ENCODE measurements at regions not wholly inside any gene's neighbourhood (a gene's known extent, or its start where the extent isn't known, plus 50 kb on each side); places are given as distances from the start of the nearest gene placed in this dataset.

GRCh38 chr1:57600424-57600823 lies 176.6 kb upstream of the DAB1 start:
- ATAC-seq (ENCODE audit: low read depth) (no peak), DNase-seq (no peak)
- no peaks in the 10 kb centered on the region for H3K4me1 ChIP-seq (ENCODE audit: control insufficient read depth in 2 of 2, insufficient read depth in 2 of 2, low read length in 2 of 2)
- no peak overlapping the region for H3K4me2 ChIP-seq (replicated peaks; ENCODE audit: low read depth, low read length, poor library complexity, severe bottlenecking)
- intact Hi-C loops (cut with micrococcal nuclease) = no loop called here
- Mint-ChIP-seq H3K9me3 (ENCODE audit: insufficient read depth) (no peaks in the 10 kb centered on the region), H3K4me3 (no peak overlapping the region), H3K27ac (no peak overlapping the region), H3K27me3 (peaks cover 6% of the 10 kb centered on the region), H3K4me1 (no peaks in the 10 kb centered on the region)
- 40% methylated on average over 1 of the region's 3 CpGs for WGBS (ENCODE audit: insufficient coverage)
- POLR2A ChIA-PET = no interaction called here
- H3K27ac ChIP-seq (ENCODE audit: low read length in 2 of 2) = no peak overlapping the region
- no peak overlapping the region for H3K4me3 ChIP-seq (ENCODE audit: control extremely low read depth in 1 of 5, extremely low read depth in 1 of 5, insufficient read depth in 1 of 5, low read depth in 2 of 5, low read length in 4 of 5)
- H3K9me3 ChIP-seq (ENCODE audit: control extremely low read depth in 1 of 3, control insufficient read depth in 2 of 3, insufficient read depth in 1 of 3, low read length in 2 of 3) = no peaks in the 10 kb centered on the region
- H3K36me3 ChIP-seq (replicated peaks in 1 of 2; ENCODE audit: control extremely low read depth in 1 of 2, control insufficient read depth in 1 of 2, extremely low read depth in 1 of 2, insufficient read depth in 2 of 2, low read length in 1 of 2) = no peaks in the 10 kb centered on the region
- TF ChIP-seq EZH2 (IDR thresholded peaks at IDR 0.05; ENCODE audit: borderline replicate concordance, insufficient read depth, low read depth, low read length, poor library complexity, severe bottlenecking) (no peak), CTCF (IDR thresholded peaks at IDR 0.05) (no peak)
- no peaks in the 10 kb centered on the region for H4K20me1 ChIP-seq (ENCODE audit: control insufficient read depth, insufficient read depth, low read length, poor library complexity, severe bottlenecking)
- H2AFZ ChIP-seq (ENCODE audit: insufficient read depth, low read depth, low read length, poor library complexity, severe bottlenecking) = no peak overlapping the region
- H3K9ac ChIP-seq (ENCODE audit: low read length) = no peak overlapping the region
- CTCF ChIA-PET = no interaction called here
- no peaks in the 10 kb centered on the region for H3K79me2 ChIP-seq (ENCODE audit: control insufficient read depth, insufficient read depth, low read length)
- H3K27me3 ChIP-seq (replicated peaks in 1 of 4; ENCODE audit: control extremely low read depth in 1 of 4, control insufficient read depth in 3 of 4, insufficient read depth in 4 of 4, low read length in 3 of 4) = no peaks in the 10 kb centered on the region

DNA sequence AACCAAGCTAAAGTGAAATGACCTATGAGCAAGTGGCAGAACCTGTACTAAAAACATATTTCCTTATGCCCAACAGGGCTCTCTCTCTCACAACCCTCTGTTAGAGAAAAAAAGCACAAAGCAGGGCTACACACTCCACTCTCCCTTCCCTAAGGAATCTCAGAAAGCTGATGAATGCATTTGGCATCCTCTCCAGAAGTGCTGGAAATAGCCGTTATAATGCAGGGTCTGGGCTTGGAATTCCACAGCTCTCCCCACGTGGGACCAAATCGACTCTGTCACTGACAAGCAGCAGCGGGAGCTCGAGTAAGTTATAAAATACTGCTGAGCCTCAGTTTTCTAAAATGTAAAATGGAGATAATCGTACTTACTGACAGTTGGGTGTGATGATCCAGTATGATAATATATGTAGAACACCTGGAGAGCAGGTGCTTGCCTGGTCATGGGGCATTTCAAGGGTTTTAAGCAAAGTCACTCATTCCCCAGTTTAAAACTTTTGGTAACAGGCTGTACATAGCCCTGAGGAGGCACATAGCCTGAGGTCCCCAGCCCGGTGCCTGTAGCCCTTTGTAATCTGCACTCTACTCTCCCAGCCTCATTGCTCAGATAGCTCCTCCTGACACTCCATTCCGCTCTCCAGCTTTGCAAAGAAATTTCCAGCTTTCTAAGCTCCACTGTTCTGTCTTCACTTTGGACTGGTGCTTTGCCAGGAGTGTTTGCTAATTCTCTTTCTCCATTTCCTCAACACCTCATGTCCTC lies 175.6 kb upstream of the DAB1 start:
- H3K27ac ChIP-seq (ENCODE audit: low read length in 2 of 2) = no peak overlapping the region
- ChIA-PET POLR2A (no interaction called here), CTCF (no interaction called here)
- H3K27me3 ChIP-seq (replicated peaks in 1 of 4; ENCODE audit: control extremely low read depth in 1 of 4, control insufficient read depth in 3 of 4, insufficient read depth in 4 of 4, low read length in 3 of 4) = no peaks in the 10 kb centered on the region
- no peak overlapping the region for H3K9ac ChIP-seq (ENCODE audit: low read length)
- no peaks in the 10 kb centered on the region for H3K9me3 Mint-ChIP-seq (ENCODE audit: insufficient read depth)
- no peak for ATAC-seq (ENCODE audit: low read depth)
- no peak for TF ChIP-seq EZH2 (IDR thresholded peaks at IDR 0.05; ENCODE audit: borderline replicate concordance, insufficient read depth, low read depth, low read length, poor library complexity, severe bottlenecking)
- TF ChIP-seq CTCF (IDR thresholded peaks at IDR 0.05) = no peak
- H3K4me3 ChIP-seq (ENCODE audit: control extremely low read depth in 1 of 5, extremely low read depth in 1 of 5, insufficient read depth in 1 of 5, low read depth in 2 of 5, low read length in 4 of 5) = no peak overlapping the region
- DNase-seq = no peak
- H3K27me3 Mint-ChIP-seq = peaks cover 6% of the 10 kb centered on the region
- 71% methylated on average over 8 of the region's 8 CpGs for WGBS (ENCODE audit: insufficient coverage)
- H3K9me3 ChIP-seq (ENCODE audit: control extremely low read depth in 1 of 3, control insufficient read depth in 2 of 3, insufficient read depth in 1 of 3, low read length in 2 of 3) = no peaks in the 10 kb centered on the region
- no peaks in the 10 kb centered on the region for H3K79me2 ChIP-seq (ENCODE audit: control insufficient read depth, insufficient read depth, low read length)
- no peaks in the 10 kb centered on the region for H3K4me1 ChIP-seq (ENCODE audit: control insufficient read depth in 2 of 2, insufficient read depth in 2 of 2, low read length in 2 of 2)
- H4K20me1 ChIP-seq (ENCODE audit: control insufficient read depth, insufficient read depth, low read length, poor library complexity, severe bottlenecking) = no peaks in the 10 kb centered on the region
- H2AFZ ChIP-seq (ENCODE audit: insufficient read depth, low read depth, low read length, poor library complexity, severe bottlenecking) = no peak overlapping the region
- intact Hi-C loops (cut with micrococcal nuclease) = no loop called here
- H3K4me3 Mint-ChIP-seq = no peak overlapping the region
- no peak overlapping the region for H3K4me2 ChIP-seq (replicated peaks; ENCODE audit: low read depth, low read length, poor library complexity, severe bottlenecking)
- H3K36me3 ChIP-seq (replicated peaks in 1 of 2; ENCODE audit: control extremely low read depth in 1 of 2, control insufficient read depth in 1 of 2, extremely low read depth in 1 of 2, insufficient read depth in 2 of 2, low read length in 1 of 2) = no peaks in the 10 kb centered on the region
- H3K27ac Mint-ChIP-seq = no peak overlapping the region
- H3K4me1 Mint-ChIP-seq = no peaks in the 10 kb centered on the region
